ENCODE measurements at regions not wholly inside any gene's neighbourhood (a gene's known extent, or its start where the extent isn't known, plus 50 kb on each side); places are given as distances from the start of the nearest gene placed in this dataset.
"Not testable (repeated sequence)": the region's sequence is repeated elsewhere in the genome, so short reads cannot be mapped to it uniquely, and the experiment has no call there.

GRCh38 chrX:69054497-69054896, 110.8 kb downstream of the PJA1 start:
- not testable (repeated sequence) for ATAC-seq, H3K27me3 Mint-ChIP-seq, H3K9me3 Mint-ChIP-seq, H3K4me3 Mint-ChIP-seq, H3K36me3 Mint-ChIP-seq, H3K27ac Mint-ChIP-seq, H3K4me1 Mint-ChIP-seq

GRCh38 chrX:69051901-69052300, 113.4 kb downstream of the PJA1 start:
- no peak for ATAC-seq
- Mint-ChIP-seq H3K9me3 (no peaks in the 10 kb centered on the region), H3K4me1 (no peaks in the 10 kb centered on the region), H3K36me3 (no peaks in the 10 kb centered on the region), H3K27ac (no peak overlapping the region), H3K27me3 (no peaks in the 10 kb centered on the region), H3K4me3 (no peak overlapping the region)

GRCh38 chrX:69050051-69050765, 115.0 kb downstream of the PJA1 start:
- Mint-ChIP-seq H3K36me3 (no peaks in the 10 kb centered on the region), H3K27ac (no peak overlapping the region), H3K9me3 (no peaks in the 10 kb centered on the region)

GRCh38 chrX:69046996-69047490, 118.2 kb downstream of the PJA1 start:
- H3K4me1 Mint-ChIP-seq, result no peaks in the 10 kb centered on the region
- ATAC-seq, result no peak

More at GRCh38 chrX:69050051-69050765, 115.0 kb downstream of the PJA1 start:
- no peak for ATAC-seq
- Mint-ChIP-seq H3K4me3 (no peak overlapping the region), H3K27me3 (no peaks in the 10 kb centered on the region), H3K4me1 (no peaks in the 10 kb centered on the region)

GRCh38 chrX:69045616-69046345, 119.5 kb downstream of the PJA1 start:
- no peaks in the 10 kb centered on the region for H3K27me3 Mint-ChIP-seq
- no peak overlapping the region for H3K27ac Mint-ChIP-seq
- H3K36me3 Mint-ChIP-seq, result no peaks in the 10 kb centered on the region
- H3K4me3 Mint-ChIP-seq, result no peak overlapping the region
- no peak for ATAC-seq
- no peaks in the 10 kb centered on the region for H3K4me1 Mint-ChIP-seq
- peaks cover 3% of the 10 kb centered on the region for H3K9me3 Mint-ChIP-seq

More at GRCh38 chrX:69046996-69047490, 118.2 kb downstream of the PJA1 start:
- Mint-ChIP-seq H3K9me3 (peaks cover 3% of the 10 kb centered on the region), H3K27me3 (no peaks in the 10 kb centered on the region), H3K4me3 (no peak overlapping the region), H3K36me3 (no peaks in the 10 kb centered on the region), H3K27ac (no peak overlapping the region)

- no peak overlapping the region for H3K27ac Mint-ChIP-seq
- H3K9me3 Mint-ChIP-seq, result no peaks in the 10 kb centered on the region
- ATAC-seq, result no peak
- H3K4me3 Mint-ChIP-seq, result no peak overlapping the region
- no peaks in the 10 kb centered on the region for H3K36me3 Mint-ChIP-seq
- H3K27me3 Mint-ChIP-seq, result no peaks in the 10 kb centered on the region
- H3K4me1 Mint-ChIP-seq, result no peaks in the 10 kb centered on the region
Observed at GRCh38 chrX:69038816-69039215, 126.4 kb downstream of the PJA1 start.

GRCh38 chrX:69038188-69038587, 127.1 kb downstream of the PJA1 start:
- no peak for ATAC-seq
- H3K27ac Mint-ChIP-seq, result no peak overlapping the region
- H3K9me3 Mint-ChIP-seq, result no peaks in the 10 kb centered on the region
- no peaks in the 10 kb centered on the region for H3K4me1 Mint-ChIP-seq
- no peak overlapping the region for H3K4me3 Mint-ChIP-seq
- no peaks in the 10 kb centered on the region for H3K36me3 Mint-ChIP-seq
- no peaks in the 10 kb centered on the region for H3K27me3 Mint-ChIP-seq

GRCh38 chrX:69037786-69038185, 127.5 kb downstream of the PJA1 start:
- no peak overlapping the region for H3K4me3 Mint-ChIP-seq
- H3K36me3 Mint-ChIP-seq, result no peaks in the 10 kb centered on the region
- ATAC-seq, result no peak
- no peaks in the 10 kb centered on the region for H3K27me3 Mint-ChIP-seq
- H3K9me3 Mint-ChIP-seq, result no peaks in the 10 kb centered on the region
- H3K4me1 Mint-ChIP-seq, result no peaks in the 10 kb centered on the region
- H3K27ac Mint-ChIP-seq, result no peak overlapping the region

- H3K4me1 Mint-ChIP-seq, result no peaks in the 10 kb centered on the region
- H3K4me3 Mint-ChIP-seq, result no peak overlapping the region
- H3K27ac Mint-ChIP-seq, result no peak overlapping the region
- ATAC-seq, result no peak
- H3K36me3 Mint-ChIP-seq, result no peaks in the 10 kb centered on the region
- no peaks in the 10 kb centered on the region for H3K27me3 Mint-ChIP-seq
- no peaks in the 10 kb centered on the region for H3K9me3 Mint-ChIP-seq
Observed at GRCh38 chrX:69036674-69037573, 128.3 kb downstream of the PJA1 start.

- no peaks in the 10 kb centered on the region for H3K27me3 Mint-ChIP-seq
- no peak for ATAC-seq
- no peak overlapping the region for H3K27ac Mint-ChIP-seq
- no peaks in the 10 kb centered on the region for H3K9me3 Mint-ChIP-seq
- H3K4me3 Mint-ChIP-seq, result no peak overlapping the region
- H3K4me1 Mint-ChIP-seq, result no peaks in the 10 kb centered on the region
- no peaks in the 10 kb centered on the region for H3K36me3 Mint-ChIP-seq
Observed at GRCh38 chrX:69034451-69034850, 130.8 kb downstream of the PJA1 start.

- Mint-ChIP-seq H3K27ac (no peak overlapping the region), H3K4me1 (no peaks in the 10 kb centered on the region), H3K36me3 (no peaks in the 10 kb centered on the region), H3K27me3 (no peaks in the 10 kb centered on the region), H3K4me3 (no peak overlapping the region), H3K9me3 (no peaks in the 10 kb centered on the region)
- ATAC-seq, result no peak
Observed at GRCh38 chrX:69033936-69034335, 131.3 kb downstream of the PJA1 start.

- ATAC-seq, result no peak
- Mint-ChIP-seq H3K36me3 (no peaks in the 10 kb centered on the region), H3K27ac (no peak overlapping the region), H3K4me3 (no peak overlapping the region), H3K27me3 (no peaks in the 10 kb centered on the region), H3K4me1 (peaks cover 9% of the 10 kb centered on the region), H3K9me3 (no peaks in the 10 kb centered on the region)
Observed at GRCh38 chrX:69032601-69033000, 132.7 kb downstream of the PJA1 start.

- Mint-ChIP-seq H3K27me3 (no peaks in the 10 kb centered on the region), H3K9me3 (no peaks in the 10 kb centered on the region), H3K36me3 (no peaks in the 10 kb centered on the region), H3K4me3 (no peak overlapping the region), H3K27ac (no peak overlapping the region), H3K4me1 (peaks cover 15% of the 10 kb centered on the region)
- no peak for ATAC-seq
Observed at GRCh38 chrX:69031971-69032391, 133.3 kb downstream of the PJA1 start.

GRCh38 chrX:69031181-69031580, 134.1 kb downstream of the PJA1 start:
- ATAC-seq, result no peak

GRCh38 chrX:69029771-69030170, 135.5 kb downstream of the PJA1 start:
- Mint-ChIP-seq H3K9me3 (no peaks in the 10 kb centered on the region), H3K27me3 (no peaks in the 10 kb centered on the region), H3K4me3 (no peak overlapping the region), H3K36me3 (no peaks in the 10 kb centered on the region), H3K27ac (no peak overlapping the region), H3K4me1 (peaks cover 16% of the 10 kb centered on the region)
- ATAC-seq, result no peak

More at GRCh38 chrX:69031181-69031580, 134.1 kb downstream of the PJA1 start:
- H3K4me1 Mint-ChIP-seq, result peaks cover 16% of the 10 kb centered on the region
- H3K36me3 Mint-ChIP-seq, result no peaks in the 10 kb centered on the region
- no peak overlapping the region for H3K4me3 Mint-ChIP-seq
- H3K9me3 Mint-ChIP-seq, result no peaks in the 10 kb centered on the region
- H3K27me3 Mint-ChIP-seq, result no peaks in the 10 kb centered on the region
- no peak overlapping the region for H3K27ac Mint-ChIP-seq
